Keratinocyte (primary cell): ENCODE measurements at regions not wholly inside any gene's neighbourhood (a gene's known extent, or its start where the extent isn't known, plus 50 kb on each side); places are given as distances from the start of the nearest gene placed in this dataset.

Experiments
- DNase-seq: peaks from one replicate; pipeline ENCODE4 v3.0.0-alpha.2; 2011; ENCODE audit warnings: low read depth, missing footprints, low spot score
- FAIRE-seq: peaks from 2 replicates; lab custom pipeline; 2011; peaks lifted over from hg19 to GRCh38; lab: Jason Lieb, UNC
- H2AFZ ChIP-seq: 2 replicates; pipeline ENCODE4 v1.6.0; 2012; ENCODE audit warnings: low read length, control low read depth, inconsistent platforms; ENCODE audit not compliant: control insufficient read depth
- H3K27ac ChIP-seq: 2 replicates; pipeline ENCODE4 v1.5.1; 2011; ENCODE audit warnings: low read length; ENCODE audit not compliant: control insufficient read depth, insufficient read depth
- H3K27me3 ChIP-seq: 3 replicates; pipeline ENCODE4 v1.6.0; 2011; ENCODE audit warnings: low read length; ENCODE audit not compliant: control insufficient read depth, insufficient read depth; ENCODE audit errors: extremely low read depth
- H3K36me3 ChIP-seq, 2 experiments: 2 replicates in 1 of 2; 3 replicates in 1 of 2; pipeline ENCODE4 v1.5.1; 2011; ENCODE audit warnings: low read length in 2 of 2, mild to moderate bottlenecking in 1 of 2; ENCODE audit not compliant: control insufficient read depth in 2 of 2, insufficient read depth in 2 of 2; ENCODE audit errors: extremely low read depth in 1 of 2
- H3K4me1 ChIP-seq: 3 replicates; pipeline ENCODE4 v1.5.1; 2011; ENCODE audit warnings: low read length; ENCODE audit not compliant: control insufficient read depth, insufficient read depth; ENCODE audit errors: extremely low read depth
- H3K4me2 ChIP-seq: 3 replicates; pipeline ENCODE4 v1.6.0; 2011; ENCODE audit warnings: low read depth, low read length; ENCODE audit not compliant: control insufficient read depth, insufficient read depth; ENCODE audit errors: extremely low read depth
- H3K4me3 ChIP-seq, 3 experiments: fragments of 200-600 bp in 1 of 3; sonication (generic) in 1 of 3; 2 replicates in 2 of 3; 3 replicates in 1 of 3; pipeline ENCODE4 v1.5.1; 2011 to 2016; ENCODE audit warnings: low read length in 3 of 3, mild to moderate bottlenecking in 3 of 3, control low read depth in 2 of 3, inconsistent platforms in 1 of 3, low read depth in 1 of 3, mixed read lengths in 1 of 3, mixed run types in 1 of 3, moderate library complexity in 1 of 3; ENCODE audit not compliant: control insufficient read depth in 2 of 3, insufficient read depth in 2 of 3; ENCODE audit errors: extremely low read depth in 1 of 3
- H3K79me2 ChIP-seq: 2 replicates; pipeline ENCODE4 v1.6.0; 2012; ENCODE audit warnings: low read length; ENCODE audit not compliant: control insufficient read depth, insufficient read depth
- H3K9ac ChIP-seq: 3 replicates; pipeline ENCODE4 v1.6.0; 2011; ENCODE audit warnings: low read length; ENCODE audit not compliant: control insufficient read depth, insufficient read depth; ENCODE audit errors: extremely low read depth
- H3K9me1 ChIP-seq: 3 replicates; pipeline ENCODE4 v1.6.0; 2011; ENCODE audit warnings: low read length; ENCODE audit not compliant: control insufficient read depth, insufficient read depth; ENCODE audit errors: extremely low read depth
- H3K9me3 ChIP-seq: 2 replicates; pipeline ENCODE4 v1.5.1; 2012; ENCODE audit warnings: low read depth, low read length; ENCODE audit not compliant: control insufficient read depth
- H4K20me1 ChIP-seq: 3 replicates; pipeline ENCODE4 v1.6.0; 2011; ENCODE audit warnings: low read length; ENCODE audit not compliant: control insufficient read depth, insufficient read depth; ENCODE audit errors: extremely low read depth
- EZH2 ChIP-seq: IDR thresholded peaks from one replicate; pipeline ENCODE4 v1.6.1; 2012; ENCODE audit warnings: inconsistent platforms, mild to moderate bottlenecking, low read length, moderate library complexity
- dilution Hi-C: fragments of 300-500 bp; cut with MboI; formaldehyde crosslinking; loops from one replicate; pipeline ENCODE4 v1.7.0; 2020; ENCODE audit warnings: low sequenced_read_pairs; ENCODE audit not compliant: extremely low pct_ligation_motif_present
- TF ChIP-seq, protein P1 (sequence below), 3 experiments: IDR thresholded peaks in 1 of 3; conservative IDR thresholded peaks in 1 of 3; optimal IDR thresholded peaks in 1 of 3; 2 replicates in 2 of 3; 3 replicates in 1 of 3; pipeline versions ENCODE3 to v1.5.1; 2011; ENCODE audit warnings: low read length in 3 of 3, mild to moderate bottlenecking in 3 of 3, moderate library complexity in 2 of 3, control low read depth in 1 of 3, inconsistent platforms in 1 of 3; ENCODE audit not compliant: insufficient read depth in 2 of 3; ENCODE audit errors: extremely low read depth in 1 of 3

DNA sequence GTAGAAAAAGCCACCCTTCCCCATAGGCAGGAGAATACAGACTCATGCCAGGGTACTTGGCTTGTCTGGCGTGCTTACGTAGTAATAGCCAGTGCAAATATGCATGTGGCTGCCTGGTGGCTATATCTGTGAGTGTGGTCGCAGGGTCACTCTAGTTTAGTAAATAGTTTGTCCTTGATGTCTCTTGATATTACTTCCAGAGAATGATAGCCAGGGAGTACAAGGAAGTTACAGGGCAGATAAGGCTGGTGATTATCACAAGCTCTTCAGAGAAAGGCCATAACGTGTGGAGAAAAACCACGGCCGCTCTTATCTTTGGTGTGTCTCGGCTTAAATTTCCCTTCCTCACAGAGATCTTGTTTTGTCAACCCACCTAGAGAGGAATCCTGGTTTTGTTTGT is 54.3 kb upstream of the SLC39A10 start:
- Histone ChIP-seq H3K9me1 (no peaks in the 10 kb centered on the region), H3K27me3 (no peaks in the 10 kb centered on the region), H3K9ac (no peak overlapping the region), H3K4me1 (peaks cover 7% of the 10 kb centered on the region), H3K79me2 (no peaks in the 10 kb centered on the region), H4K20me1 (no peaks in the 10 kb centered on the region), H3K27ac (no peak overlapping the region), H3K4me3 (no peak overlapping the region), H3K36me3 (no peaks in the 10 kb centered on the region), H3K4me2 (no peak overlapping the region), H3K9me3 (no peaks in the 10 kb centered on the region), H2AFZ (no peak overlapping the region)
- FAIRE-seq (no peak), DNase-seq (no peak)
- TF ChIP-seq EZH2: no peak
- TF ChIP-seq, protein P1, sequence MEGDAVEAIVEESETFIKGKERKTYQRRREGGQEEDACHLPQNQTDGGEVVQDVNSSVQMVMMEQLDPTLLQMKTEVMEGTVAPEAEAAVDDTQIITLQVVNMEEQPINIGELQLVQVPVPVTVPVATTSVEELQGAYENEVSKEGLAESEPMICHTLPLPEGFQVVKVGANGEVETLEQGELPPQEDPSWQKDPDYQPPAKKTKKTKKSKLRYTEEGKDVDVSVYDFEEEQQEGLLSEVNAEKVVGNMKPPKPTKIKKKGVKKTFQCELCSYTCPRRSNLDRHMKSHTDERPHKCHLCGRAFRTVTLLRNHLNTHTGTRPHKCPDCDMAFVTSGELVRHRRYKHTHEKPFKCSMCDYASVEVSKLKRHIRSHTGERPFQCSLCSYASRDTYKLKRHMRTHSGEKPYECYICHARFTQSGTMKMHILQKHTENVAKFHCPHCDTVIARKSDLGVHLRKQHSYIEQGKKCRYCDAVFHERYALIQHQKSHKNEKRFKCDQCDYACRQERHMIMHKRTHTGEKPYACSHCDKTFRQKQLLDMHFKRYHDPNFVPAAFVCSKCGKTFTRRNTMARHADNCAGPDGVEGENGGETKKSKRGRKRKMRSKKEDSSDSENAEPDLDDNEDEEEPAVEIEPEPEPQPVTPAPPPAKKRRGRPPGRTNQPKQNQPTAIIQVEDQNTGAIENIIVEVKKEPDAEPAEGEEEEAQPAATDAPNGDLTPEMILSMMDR (optimal IDR thresholded peaks at IDR 0.05 in 1 of 3, IDR thresholded peaks at IDR 0.05 in 1 of 3, conservative IDR thresholded peaks at IDR 0.05 in 1 of 3; ENCODE audit: extremely low read depth in 1 of 3, insufficient read depth in 2 of 3, low read length in 3 of 3): no peak
- dilution Hi-C loops: no loop called here

DNA sequence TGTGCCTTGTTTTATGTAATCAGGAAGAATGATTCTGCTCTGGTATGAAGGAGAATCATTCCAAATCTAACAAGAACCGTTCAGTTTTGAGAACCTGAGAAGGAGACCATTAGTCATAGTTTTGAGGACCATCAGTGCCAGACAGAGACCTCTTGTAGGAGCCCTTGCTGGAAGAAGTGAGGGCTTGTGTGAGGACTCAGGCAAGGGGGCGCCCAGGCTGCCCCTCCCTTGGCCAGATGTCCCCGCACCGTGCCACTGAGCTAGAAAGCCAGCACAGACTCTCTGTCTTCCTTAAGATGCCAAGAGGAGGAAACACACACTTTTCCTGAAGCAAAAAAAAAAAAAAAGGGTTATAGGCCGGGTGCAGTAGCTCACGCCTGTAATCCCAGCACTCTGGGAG is 55.7 kb upstream of the SLC39A10 start:
- dilution Hi-C loops: no loop called here
- no peak overlapping the region for H3K4me3 ChIP-seq
- no peaks in the 10 kb centered on the region for H3K79me2 ChIP-seq
- TF ChIP-seq EZH2: no peak
- TF ChIP-seq, protein P1 (optimal IDR thresholded peaks at IDR 0.05 in 1 of 3, IDR thresholded peaks at IDR 0.05 in 1 of 3, conservative IDR thresholded peaks at IDR 0.05 in 1 of 3; ENCODE audit: extremely low read depth in 1 of 3, insufficient read depth in 2 of 3, low read length in 3 of 3): no peak
- H3K9me1 ChIP-seq: no peaks in the 10 kb centered on the region
- H3K27ac ChIP-seq: no peak overlapping the region
- H3K27me3 ChIP-seq: no peaks in the 10 kb centered on the region
- no peak for DNase-seq
- FAIRE-seq: peak; percentile 46
- H4K20me1 ChIP-seq: no peaks in the 10 kb centered on the region
- no peaks in the 10 kb centered on the region for H3K36me3 ChIP-seq
- peaks cover 7% of the 10 kb centered on the region for H3K4me1 ChIP-seq
- H3K9ac ChIP-seq: no peak overlapping the region
- no peak overlapping the region for H3K4me2 ChIP-seq
- peak overlapping the region; percentile 79 for H2AFZ ChIP-seq
- H3K9me3 ChIP-seq: no peaks in the 10 kb centered on the region
